ENCODE measurements at regions not wholly inside any gene's neighbourhood (a gene's known extent, or its start where the extent isn't known, plus 50 kb on each side); places are given as distances from the start of the nearest gene placed in this dataset.

GRCh38 chr11:96798445-96798844 is 408.6 kb downstream of the JRKL start:
- Histone ChIP-seq H3K27me3 (replicated peaks in 1 of 4; ENCODE audit: control extremely low read depth in 1 of 4, control insufficient read depth in 3 of 4, insufficient read depth in 4 of 4, low read length in 3 of 4) (no peaks in the 10 kb centered on the region), H2AFZ (ENCODE audit: insufficient read depth, low read depth, low read length, poor library complexity, severe bottlenecking) (no peak overlapping the region), H3K4me1 (ENCODE audit: control insufficient read depth in 2 of 2, insufficient read depth in 2 of 2, low read length in 2 of 2) (no peaks in the 10 kb centered on the region), H3K27ac (ENCODE audit: low read length in 2 of 2) (no peak overlapping the region), H3K9me3 (ENCODE audit: control extremely low read depth in 1 of 3, control insufficient read depth in 2 of 3, insufficient read depth in 1 of 3, low read length in 2 of 3) (peaks cover 0 to 4% (median 0%) of the 10 kb centered on the region in 3 donors), H3K79me2 (ENCODE audit: control insufficient read depth, insufficient read depth, low read length) (no peaks in the 10 kb centered on the region), H3K4me2 (replicated peaks; ENCODE audit: low read depth, low read length, poor library complexity, severe bottlenecking) (no peak overlapping the region), H4K20me1 (ENCODE audit: control insufficient read depth, insufficient read depth, low read length, poor library complexity, severe bottlenecking) (no peaks in the 10 kb centered on the region), H3K9ac (ENCODE audit: low read length) (no peak overlapping the region), H3K36me3 (replicated peaks in 1 of 2; ENCODE audit: control extremely low read depth in 1 of 2, control insufficient read depth in 1 of 2, extremely low read depth in 1 of 2, insufficient read depth in 2 of 2, low read length in 1 of 2) (no peaks in the 10 kb centered on the region), H3K4me3 (ENCODE audit: control extremely low read depth in 1 of 5, extremely low read depth in 1 of 5, insufficient read depth in 1 of 5, low read depth in 2 of 5, low read length in 4 of 5) (no peak overlapping the region)
- no peak overlapping the region for H3K27ac Mint-ChIP-seq
- 86% methylated on average over 1 of the region's 1 CpG for WGBS (ENCODE audit: insufficient coverage)
- H3K4me3 Mint-ChIP-seq, result no peak overlapping the region
- ATAC-seq (ENCODE audit: low read depth) (no peak), DNase-seq (no peak)
- intact Hi-C loops (cut with micrococcal nuclease), result no loop called here
- ChIA-PET CTCF (no interaction called here), POLR2A (no interaction called here)
- no peaks in the 10 kb centered on the region for H3K9me3 Mint-ChIP-seq (ENCODE audit: insufficient read depth)
- H3K27me3 Mint-ChIP-seq, result no peaks in the 10 kb centered on the region
- H3K4me1 Mint-ChIP-seq, result no peaks in the 10 kb centered on the region
- TF ChIP-seq EZH2 (IDR thresholded peaks at IDR 0.05; ENCODE audit: borderline replicate concordance, insufficient read depth, low read depth, low read length, poor library complexity, severe bottlenecking) (no peak), CTCF (IDR thresholded peaks at IDR 0.05) (no peak)

GRCh38 chr11:96815236-96815635 is 425.4 kb downstream of the JRKL start:
- Histone ChIP-seq H3K27ac (ENCODE audit: low read length in 2 of 2) (no peak overlapping the region), H3K4me2 (replicated peaks; ENCODE audit: low read depth, low read length, poor library complexity, severe bottlenecking) (no peak overlapping the region), H3K9ac (ENCODE audit: low read length) (no peak overlapping the region), H2AFZ (ENCODE audit: insufficient read depth, low read depth, low read length, poor library complexity, severe bottlenecking) (no peak overlapping the region), H4K20me1 (ENCODE audit: control insufficient read depth, insufficient read depth, low read length, poor library complexity, severe bottlenecking) (no peaks in the 10 kb centered on the region), H3K36me3 (replicated peaks in 1 of 2; ENCODE audit: control extremely low read depth in 1 of 2, control insufficient read depth in 1 of 2, extremely low read depth in 1 of 2, insufficient read depth in 2 of 2, low read length in 1 of 2) (no peaks in the 10 kb centered on the region), H3K4me1 (ENCODE audit: control insufficient read depth in 2 of 2, insufficient read depth in 2 of 2, low read length in 2 of 2) (no peaks in the 10 kb centered on the region), H3K79me2 (ENCODE audit: control insufficient read depth, insufficient read depth, low read length) (no peaks in the 10 kb centered on the region), H3K4me3 (ENCODE audit: control extremely low read depth in 1 of 5, extremely low read depth in 1 of 5, insufficient read depth in 1 of 5, low read depth in 2 of 5, low read length in 4 of 5) (no peak overlapping the region), H3K27me3 (replicated peaks in 1 of 4; ENCODE audit: control extremely low read depth in 1 of 4, control insufficient read depth in 3 of 4, insufficient read depth in 4 of 4, low read length in 3 of 4) (no peaks in the 10 kb centered on the region), H3K9me3 (ENCODE audit: control extremely low read depth in 1 of 3, control insufficient read depth in 2 of 3, insufficient read depth in 1 of 3, low read length in 2 of 3) (no peaks in the 10 kb centered on the region)
- TF ChIP-seq EZH2 (IDR thresholded peaks at IDR 0.05; ENCODE audit: borderline replicate concordance, insufficient read depth, low read depth, low read length, poor library complexity, severe bottlenecking) (no peak), CTCF (IDR thresholded peaks at IDR 0.05) (no peak)
- intact Hi-C loops (cut with micrococcal nuclease), result no loop called here
- POLR2A ChIA-PET, result no interaction called here
- Mint-ChIP-seq H3K4me3 (no peak overlapping the region), H3K9me3 (ENCODE audit: insufficient read depth) (peaks cover 2% of the 10 kb centered on the region), H3K4me1 (no peaks in the 10 kb centered on the region), H3K27me3 (no peaks in the 10 kb centered on the region), H3K27ac (no peak overlapping the region)
- 80% methylated on average over 1 of the region's 3 CpGs for WGBS (ENCODE audit: insufficient coverage)
- ATAC-seq (ENCODE audit: low read depth) (no peak), DNase-seq (no peak)
- CTCF ChIA-PET, result no interaction called here
